H9 (cell line): ENCODE measurements at regions not wholly inside any gene's neighbourhood (a gene's known extent, or its start where the extent isn't known, plus 50 kb on each side); places are given as distances from the start of the nearest gene placed in this dataset.

Experiments
- DNase-seq: peaks from one replicate; pipeline ENCODE4 v3.0.0-alpha.2; 2017
- H2AFZ ChIP-seq: one replicate; pipeline ENCODE4 v1.6.1; 2013; ENCODE audit warnings: mild to moderate bottlenecking, low read length, control low read depth, moderate library complexity
- H2AK5ac ChIP-seq: 2 replicates; pipeline ENCODE4 v1.6.1; 2013; ENCODE audit warnings: low read length, control low read depth, mixed read lengths; ENCODE audit not compliant: insufficient read length
- H2BK120ac ChIP-seq: one replicate; pipeline ENCODE4 v1.6.1; 2013; ENCODE audit warnings: low read depth, mild to moderate bottlenecking, low read length, control low read depth, inconsistent platforms; ENCODE audit not compliant: poor library complexity, severe bottlenecking
- H2BK12ac ChIP-seq: 2 replicates; pipeline ENCODE4 v1.6.1; 2013; ENCODE audit warnings: low read length, control low read depth, mixed read lengths, low read depth; ENCODE audit not compliant: insufficient read length
- H2BK15ac ChIP-seq: 2 replicates; pipeline ENCODE4 v1.6.1; 2013; ENCODE audit warnings: low read depth, low read length, control low read depth
- H2BK20ac ChIP-seq: one replicate; pipeline ENCODE4 v1.6.1; 2013; ENCODE audit warnings: low read depth, mild to moderate bottlenecking, low read length, control low read depth, inconsistent platforms; ENCODE audit not compliant: poor library complexity, severe bottlenecking
- H2BK5ac ChIP-seq: 2 replicates; pipeline ENCODE4 v1.6.1; 2013; ENCODE audit warnings: low read length, control low read depth, mixed read lengths; ENCODE audit not compliant: insufficient read length
- H3K14ac ChIP-seq: 2 replicates; pipeline ENCODE4 v1.6.1; 2013; ENCODE audit warnings: low read length, control low read depth; ENCODE audit not compliant: insufficient read depth
- H3K18ac ChIP-seq: 2 replicates; pipeline ENCODE4 v1.6.1; 2013; ENCODE audit warnings: low read depth, mild to moderate bottlenecking, mixed read lengths, low read length, control low read depth; ENCODE audit not compliant: insufficient read length
- H3K23ac ChIP-seq: 2 replicates; pipeline ENCODE4 v1.6.1; 2013; ENCODE audit warnings: low read length, control low read depth, mixed read lengths, low read depth; ENCODE audit not compliant: insufficient read length
- H3K23me2 ChIP-seq: 2 replicates; pipeline ENCODE4 v1.6.1; 2013; ENCODE audit warnings: low read depth, mild to moderate bottlenecking, mixed read lengths, low read length, control low read depth; ENCODE audit not compliant: insufficient read length, poor library complexity, severe bottlenecking
- H3K27ac ChIP-seq: 2 replicates; pipeline ENCODE4 v1.5.1; 2013; ENCODE audit warnings: low read length, control low read depth, mixed read lengths, low read depth; ENCODE audit not compliant: insufficient read length
- H3K27me3 ChIP-seq: 2 replicates; pipeline ENCODE4 v1.6.1; 2013; ENCODE audit warnings: low read length, control low read depth, inconsistent platforms; ENCODE audit not compliant: insufficient read depth
- H3K4ac ChIP-seq: 2 replicates; pipeline ENCODE4 v1.6.1; 2013; ENCODE audit warnings: low read depth, mild to moderate bottlenecking, control low read depth, inconsistent platforms, low read length, moderate library complexity
- H3K4me1 ChIP-seq: 2 replicates; pipeline ENCODE4 v1.6.1; 2013; ENCODE audit warnings: low read length, control low read depth, inconsistent platforms; ENCODE audit not compliant: insufficient read depth
- H3K4me2 ChIP-seq: 2 replicates; pipeline ENCODE4 v1.6.1; 2013; ENCODE audit warnings: low read length, control low read depth, mixed read lengths; ENCODE audit not compliant: insufficient read length, insufficient read depth
- H3K56ac ChIP-seq: 2 replicates; pipeline ENCODE4 v1.6.1; 2013; ENCODE audit warnings: low read depth, mild to moderate bottlenecking, mixed read lengths, low read length, control low read depth; ENCODE audit not compliant: insufficient read length
- H3K79me1 ChIP-seq: 2 replicates; pipeline ENCODE4 v1.6.1; 2013; ENCODE audit warnings: low read depth, mild to moderate bottlenecking, moderate library complexity, low read length, control low read depth, inconsistent platforms; ENCODE audit not compliant: insufficient read depth, poor library complexity, severe bottlenecking
- H3K79me2 ChIP-seq: 2 replicates; pipeline ENCODE4 v1.6.1; 2013; ENCODE audit warnings: low read length, control low read depth, inconsistent platforms; ENCODE audit not compliant: insufficient read depth
- H3K9ac ChIP-seq: 2 replicates; pipeline ENCODE4 v1.6.1; 2013; ENCODE audit warnings: low read length, control low read depth, mixed read lengths; ENCODE audit not compliant: insufficient read length; ENCODE audit errors: extremely low read depth
- H3K9me3 ChIP-seq: one replicate; pipeline ENCODE4 v1.6.1; 2013; ENCODE audit warnings: low read depth, low read length, inconsistent platforms; ENCODE audit not compliant: control insufficient read depth
- H3T11ph ChIP-seq: one replicate; pipeline ENCODE4 v1.6.1; 2013; ENCODE audit warnings: mild to moderate bottlenecking, low read length, control low read depth, inconsistent platforms
- H4K20me1 ChIP-seq: one replicate; pipeline ENCODE4 v1.6.1; 2013; ENCODE audit not compliant: control insufficient read depth, insufficient read length, insufficient read depth
- H4K5ac ChIP-seq: 2 replicates; pipeline ENCODE4 v1.6.1; 2013; ENCODE audit warnings: low read depth, mild to moderate bottlenecking, mixed read lengths, low read length, control low read depth; ENCODE audit not compliant: insufficient read length
- H4K8ac ChIP-seq: replicated peaks from 2 replicates; pipeline ENCODE4 v1.6.1; 2013; ENCODE audit warnings: low read length, control low read depth, mixed read lengths, low read depth; ENCODE audit not compliant: insufficient read length
- H4K91ac ChIP-seq: 2 replicates; pipeline ENCODE4 v1.6.1; 2013; ENCODE audit warnings: low read depth, mild to moderate bottlenecking, moderate library complexity, mixed read lengths, low read length, control low read depth; ENCODE audit not compliant: insufficient read length
- H3K27ac Mint-ChIP-seq, 3 experiments: 2 replicates in 2 of 3; 3 replicates in 1 of 3; pipeline ENCODE4 v1.8.0; 2020 to 2021; ENCODE audit warnings: mixed read lengths in 3 of 3, mild to moderate bottlenecking in 1 of 3, moderate library complexity in 1 of 3
- H3K27me3 Mint-ChIP-seq: 2 replicates; pipeline ENCODE4 v1.8.0; 2021; ENCODE audit warnings: low read depth, mild to moderate bottlenecking, moderate library complexity, mixed read lengths
- H3K36me3 Mint-ChIP-seq, 3 experiments: 2 replicates in 2 of 3; 3 replicates in 1 of 3; pipeline ENCODE4 v1.8.0; 2020 to 2021; ENCODE audit warnings: low read depth in 3 of 3, mixed read lengths in 3 of 3; ENCODE audit not compliant: insufficient read depth in 1 of 3
- H3K4me1 Mint-ChIP-seq, 2 experiments: 2 replicates each; pipeline ENCODE4 v1.8.0; 2020; ENCODE audit warnings: mixed read lengths in 2 of 2
- H3K4me3 Mint-ChIP-seq, 2 experiments: 2 replicates in 1 of 2; 3 replicates in 1 of 2; pipeline ENCODE4 v1.8.0; 2020 to 2021; ENCODE audit warnings: mild to moderate bottlenecking in 2 of 2, mixed read lengths in 2 of 2, moderate library complexity in 1 of 2
- H3K9me3 Mint-ChIP-seq, 2 experiments: 2 replicates in 1 of 2; 3 replicates in 1 of 2; pipeline ENCODE4 v1.8.0; 2020; ENCODE audit warnings: mild to moderate bottlenecking in 2 of 2, mixed read lengths in 2 of 2, moderate library complexity in 1 of 2
- CTCF ChIP-seq: fragments of 200-600 bp; sonication (generic); conservative IDR thresholded peaks from 3 replicates; pipeline ENCODE4 v1.8.0; 2021; ENCODE audit warnings: antibody characterized with exemption, mild to moderate bottlenecking
- WGBS: extraction: QIAGEN DNeasy Blood & Tissue Kit; methylation state at CpG from one replicate; pipeline ENCODE4 v1.1.7; 2013; ENCODE audit warnings: missing lambda C conversion rate, low lambda C conversion rate, mixed read lengths; ENCODE audit not compliant: insufficient read length; ENCODE audit errors: extremely low coverage; 5-methylcytosine and 5-hydroxymethylcytosine counted together

- Histone ChIP-seq H2BK12ac (no peak overlapping the region), H2BK15ac (no peak overlapping the region), H3K27me3 (no peaks in the 10 kb centered on the region), H3K23ac (no peak overlapping the region), H3T11ph (no peak overlapping the region), H2BK20ac (no peak overlapping the region), H4K5ac (no peak overlapping the region), H3K9ac (no peak overlapping the region), H4K8ac (no peak overlapping the region), H3K79me2 (no peaks in the 10 kb centered on the region), H4K91ac (no peak overlapping the region), H4K20me1 (no peaks in the 10 kb centered on the region), H2BK120ac (no peak overlapping the region), H3K23me2 (no peaks in the 10 kb centered on the region), H3K4ac (no peak overlapping the region), H3K14ac (no peak overlapping the region), H3K4me2 (no peak overlapping the region), H2BK5ac (no peak overlapping the region), H2AK5ac (no peak overlapping the region), H3K79me1 (no peaks in the 10 kb centered on the region), H3K27ac (no peak overlapping the region), H3K18ac (no peak overlapping the region), H3K56ac (no peak overlapping the region), H2AFZ (no peak overlapping the region), H3K9me3 (no peaks in the 10 kb centered on the region), H3K4me1 (no peaks in the 10 kb centered on the region; the same call in 1 of the 2 replicates)
- no CpG with 5 or more reads among the region's 22 CpGs for WGBS
- DNase-seq: no peak
- peaks cover 17 to 24% of the 10 kb centered on the region in 2 experiments for H3K4me1 Mint-ChIP-seq
- H3K27me3 Mint-ChIP-seq: peaks cover 5% of the 10 kb centered on the region
- H3K27ac Mint-ChIP-seq: peak overlapping the region in 1 of 3 experiments; percentile 32; a peak in 1 of 7 replicates
- no peak overlapping the region for H3K4me3 Mint-ChIP-seq
- TF ChIP-seq CTCF: no peak
- H3K36me3 Mint-ChIP-seq: no peaks in the 10 kb centered on the region
- H3K9me3 Mint-ChIP-seq: no peaks in the 10 kb centered on the region
These were observed 158.2 kb downstream of the OLFM1 start for GRCh38 chr9:135245482-135246247.
